ENCODE measurements at regions not wholly inside any gene's neighbourhood (a gene's known extent, or its start where the extent isn't known, plus 50 kb on each side); places are given as distances from the start of the nearest gene placed in this dataset.
"Not testable (repeated sequence)": the region's sequence is repeated elsewhere in the genome, so short reads cannot be mapped to it uniquely, and the experiment has no call there.

- TF ChIP-seq CTCF (conservative IDR thresholded peaks at IDR 0.05; ENCODE audit: low read length) (no peak), EZH2phosphoT487 (IDR thresholded peaks at IDR 0.05; ENCODE audit: borderline replicate concordance) (no peak)
- H4K20me1 ChIP-seq (ENCODE audit: insufficient read depth, low read length, poor library complexity, severe bottlenecking) = no peaks in the 10 kb centered on the region
- no peak overlapping the region for H3K4me2 ChIP-seq (ENCODE audit: low read depth, low read length, poor library complexity, severe bottlenecking)
- H3K27me3 ChIP-seq (ENCODE audit: insufficient read depth, low read length, poor library complexity, severe bottlenecking) = no peaks in the 10 kb centered on the region
- no peaks in the 10 kb centered on the region for H3F3A ChIP-seq (ENCODE audit: low read depth)
- H2AFZ ChIP-seq (ENCODE audit: low read length) = no peak overlapping the region
- H3K79me2 ChIP-seq (ENCODE audit: insufficient read depth, low read length) = no peaks in the 10 kb centered on the region
- no peaks in the 10 kb centered on the region for H3K4me1 ChIP-seq (ENCODE audit: insufficient read depth, low read length, poor library complexity, severe bottlenecking)
- no peaks in the 10 kb centered on the region for H3K9me3 ChIP-seq (ENCODE audit: insufficient read depth, low read depth, low read length)
- H3K9me2 ChIP-seq (replicated peaks; ENCODE audit: low read depth, low read length) = no peaks in the 10 kb centered on the region
- no peak overlapping the region for H3K4me3 ChIP-seq (ENCODE audit: low read length, poor library complexity, severe bottlenecking)
- H3K9ac ChIP-seq (ENCODE audit: low read depth, low read length, poor library complexity, severe bottlenecking) = no peak overlapping the region
- no peaks in the 10 kb centered on the region for H3K36me3 ChIP-seq (ENCODE audit: insufficient read depth, low read length)
Measured at GRCh38 chr4:33941854-33942253, 2302.5 kb downstream of the ARAP2 start.

GRCh38 chr4:33948921-33949320 lies 2295.4 kb downstream of the ARAP2 start:
- H3K27me3 ChIP-seq (ENCODE audit: insufficient read depth, low read length, poor library complexity, severe bottlenecking) = no peaks in the 10 kb centered on the region

GRCh38 chr4:33953848-33954247 lies 2290.5 kb downstream of the ARAP2 start:
- not testable (repeated sequence) for H3K36me3 ChIP-seq (ENCODE audit: insufficient read depth, low read length); H3K9me2 ChIP-seq (replicated peaks; ENCODE audit: low read depth, low read length); H2AFZ ChIP-seq (ENCODE audit: low read length); H3K9ac ChIP-seq (ENCODE audit: low read depth, low read length, poor library complexity, severe bottlenecking); H4K20me1 ChIP-seq (ENCODE audit: insufficient read depth, low read length, poor library complexity, severe bottlenecking); H3K79me2 ChIP-seq (ENCODE audit: insufficient read depth, low read length); H3K4me3 ChIP-seq (ENCODE audit: low read length, poor library complexity, severe bottlenecking); H3K9me3 ChIP-seq (ENCODE audit: insufficient read depth, low read depth, low read length); H3K4me2 ChIP-seq (ENCODE audit: low read depth, low read length, poor library complexity, severe bottlenecking); H3F3A ChIP-seq (ENCODE audit: low read depth); H3K27me3 ChIP-seq (ENCODE audit: insufficient read depth, low read length, poor library complexity, severe bottlenecking); H3K4me1 ChIP-seq (ENCODE audit: insufficient read depth, low read length, poor library complexity, severe bottlenecking)

More at GRCh38 chr4:33948921-33949320, 2295.4 kb downstream of the ARAP2 start:
- TF ChIP-seq CTCF (conservative IDR thresholded peaks at IDR 0.05; ENCODE audit: low read length) = no peak
- TF ChIP-seq EZH2phosphoT487 (IDR thresholded peaks at IDR 0.05; ENCODE audit: borderline replicate concordance) = no peak
- no peaks in the 10 kb centered on the region for H3F3A ChIP-seq (ENCODE audit: low read depth)
- no peak overlapping the region for H3K9ac ChIP-seq (ENCODE audit: low read depth, low read length, poor library complexity, severe bottlenecking)
- H3K4me3 ChIP-seq (ENCODE audit: low read length, poor library complexity, severe bottlenecking) = no peak overlapping the region
- no peak overlapping the region for H2AFZ ChIP-seq (ENCODE audit: low read length)
- no peaks in the 10 kb centered on the region for H3K9me3 ChIP-seq (ENCODE audit: insufficient read depth, low read depth, low read length)
- H4K20me1 ChIP-seq (ENCODE audit: insufficient read depth, low read length, poor library complexity, severe bottlenecking) = no peaks in the 10 kb centered on the region
- no peaks in the 10 kb centered on the region for H3K79me2 ChIP-seq (ENCODE audit: insufficient read depth, low read length)
- H3K36me3 ChIP-seq (ENCODE audit: insufficient read depth, low read length) = no peaks in the 10 kb centered on the region
- no peak overlapping the region for H3K4me2 ChIP-seq (ENCODE audit: low read depth, low read length, poor library complexity, severe bottlenecking)
- no peaks in the 10 kb centered on the region for H3K9me2 ChIP-seq (replicated peaks; ENCODE audit: low read depth, low read length)
- no peaks in the 10 kb centered on the region for H3K4me1 ChIP-seq (ENCODE audit: insufficient read depth, low read length, poor library complexity, severe bottlenecking)

GRCh38 chr4:33954759-33955158 lies 2289.6 kb downstream of the ARAP2 start:
- H3K4me1 ChIP-seq (ENCODE audit: insufficient read depth, low read length, poor library complexity, severe bottlenecking) = no peaks in the 10 kb centered on the region
- no peaks in the 10 kb centered on the region for H3K27me3 ChIP-seq (ENCODE audit: insufficient read depth, low read length, poor library complexity, severe bottlenecking)
- no peak overlapping the region for H3K4me3 ChIP-seq (ENCODE audit: low read length, poor library complexity, severe bottlenecking)
- H3K9ac ChIP-seq (ENCODE audit: low read depth, low read length, poor library complexity, severe bottlenecking) = no peak overlapping the region
- H3K9me2 ChIP-seq (replicated peaks; ENCODE audit: low read depth, low read length) = no peaks in the 10 kb centered on the region
- H3K79me2 ChIP-seq (ENCODE audit: insufficient read depth, low read length) = no peaks in the 10 kb centered on the region
- no peaks in the 10 kb centered on the region for H3F3A ChIP-seq (ENCODE audit: low read depth)
- H2AFZ ChIP-seq (ENCODE audit: low read length) = no peak overlapping the region
- H3K36me3 ChIP-seq (ENCODE audit: insufficient read depth, low read length) = no peaks in the 10 kb centered on the region
- H3K4me2 ChIP-seq (ENCODE audit: low read depth, low read length, poor library complexity, severe bottlenecking) = no peak overlapping the region
- H3K9me3 ChIP-seq (ENCODE audit: insufficient read depth, low read depth, low read length) = no peaks in the 10 kb centered on the region
- TF ChIP-seq EZH2phosphoT487 (IDR thresholded peaks at IDR 0.05; ENCODE audit: borderline replicate concordance) = no peak
- no peak for TF ChIP-seq CTCF (conservative IDR thresholded peaks at IDR 0.05; ENCODE audit: low read length)
- no peaks in the 10 kb centered on the region for H4K20me1 ChIP-seq (ENCODE audit: insufficient read depth, low read length, poor library complexity, severe bottlenecking)

All from Loucy (cell line).